HG02759 (cell line): ENCODE measurements at regions not wholly inside any gene's neighbourhood (a gene's known extent, or its start where the extent isn't known, plus 50 kb on each side); places are given as distances from the start of the nearest gene placed in this dataset.

Experiments used
- ATAC-seq: cut with Tn5 transposase; IDR thresholded peaks from one replicate; pipeline ENCODE4 v1.9.1; 2021; ENCODE audit warnings: mild to moderate bottlenecking, moderate library complexity; ENCODE audit not compliant: unreplicated experiment

DNA sequence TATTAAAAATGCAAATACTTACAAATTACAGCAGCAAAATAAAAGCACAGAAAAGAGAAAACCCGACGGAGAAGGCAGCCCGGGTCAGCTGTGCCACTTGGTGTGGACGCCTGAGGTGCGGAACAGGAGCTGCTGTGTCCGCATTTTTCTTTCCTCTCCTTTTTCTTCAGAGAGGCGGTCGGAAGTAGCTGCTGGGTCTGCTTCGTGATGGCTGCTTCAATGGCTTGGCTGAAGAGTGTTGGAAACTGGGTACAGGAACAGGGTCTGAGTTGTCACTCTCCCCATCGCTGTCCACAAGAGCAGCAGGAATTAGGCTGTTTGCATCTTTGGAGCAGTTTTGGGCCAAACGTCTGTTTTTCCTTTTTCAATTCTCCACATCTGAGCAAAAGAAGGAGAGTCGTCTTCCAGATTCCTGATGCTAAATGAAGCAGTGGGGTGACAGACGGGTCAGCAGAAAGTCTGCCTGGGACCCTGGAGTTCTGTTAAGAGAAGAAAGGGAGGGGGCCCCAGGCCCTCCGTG is 53.5 kb upstream of the ARL8B start:
- no peak for ATAC-seq

DNA sequence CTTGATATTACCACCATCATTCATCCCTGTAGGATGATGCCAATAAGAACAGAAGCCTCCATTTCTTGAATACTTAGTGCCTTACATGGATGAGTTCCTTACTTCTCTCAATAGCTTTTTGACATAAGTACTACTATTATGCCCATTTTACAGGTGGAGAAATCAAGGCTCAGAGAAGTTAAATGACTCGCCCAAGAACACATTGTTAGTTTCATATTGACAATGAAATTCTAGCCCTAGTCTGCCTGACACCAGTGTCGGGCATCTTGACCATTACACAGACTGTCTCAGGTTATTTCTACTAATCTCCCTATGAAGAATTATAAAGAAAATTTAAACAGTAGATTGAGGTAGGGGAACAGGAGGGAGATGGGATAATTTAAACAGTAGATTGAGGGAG is 52.5 kb upstream of the ARL8B start:
- no peak for ATAC-seq

- no peak for ATAC-seq
Measured at GRCh38 chr3:5071061-5071460, 51.0 kb upstream of the ARL8B start.

DNA sequence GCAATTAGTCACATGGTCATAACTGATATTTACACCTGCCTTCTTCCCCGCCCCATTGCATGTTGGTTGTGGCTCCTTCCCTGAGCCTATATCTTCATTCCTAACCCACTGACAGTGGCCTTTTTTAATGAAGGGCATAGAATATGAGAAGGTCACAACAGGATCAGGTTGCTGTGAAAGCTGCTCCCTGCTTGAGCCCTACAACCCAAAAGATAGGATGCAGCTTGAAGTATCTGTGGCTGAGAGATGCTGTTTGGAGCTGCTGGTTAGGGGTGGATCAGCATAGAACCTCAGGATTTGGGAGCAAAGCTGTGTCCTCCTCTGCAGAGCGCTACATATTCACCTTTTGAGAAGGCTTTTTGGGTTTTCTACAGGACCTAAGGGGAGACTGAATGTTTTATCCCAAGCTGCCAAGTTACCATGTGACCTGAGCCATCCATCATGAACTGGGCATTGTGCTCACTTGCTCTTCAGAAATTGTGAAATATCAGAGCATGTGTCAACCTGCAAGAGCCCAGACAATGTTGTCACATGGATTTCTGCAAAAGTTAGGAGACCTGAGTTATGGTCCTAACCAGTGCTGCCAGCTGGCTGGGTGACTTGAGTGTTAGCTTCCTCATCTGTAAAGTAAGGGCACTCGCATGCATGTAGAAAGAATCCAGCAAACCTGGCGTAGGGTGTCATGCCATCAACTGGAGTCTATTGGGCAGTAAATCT is 49.8 kb upstream of the ARL8B start:
- no peak for ATAC-seq
